Stomach (tissue), 4 donors: ENCODE measurements at regions not wholly inside any gene's neighbourhood (a gene's known extent, or its start where the extent isn't known, plus 50 kb on each side); places are given as distances from the start of the nearest gene placed in this dataset.
"Not testable (repeated sequence)": the region's sequence is repeated elsewhere in the genome, so short reads cannot be mapped to it uniquely, and the experiment has no call there.

Experiments used
- EP300 ChIP-seq: sonication (generic); formaldehyde crosslinking; IDR thresholded peaks from one replicate; pipeline ENCODE4 v1.6.1; 2017; ENCODE audit warnings: antibody characterized with exemption
- POLR2A ChIP-seq, 4 donors: fragments of 450-650 bp; IDR thresholded peaks; one replicate each; pipeline ENCODE4 v1.6.1; 2016; ENCODE audit warnings: antibody characterized with exemption in 4 of 4, control low read depth in 2 of 4, mild to moderate bottlenecking in 1 of 4, moderate library complexity in 1 of 4
- POLR2AphosphoS5 ChIP-seq, 3 donors: sonication (generic); formaldehyde crosslinking; IDR thresholded peaks; one replicate each; pipeline ENCODE4 v1.6.1; 2016; ENCODE audit warnings: antibody characterized with exemption in 3 of 3
- TF ChIP-seq, protein P1 (sequence below), 7 experiments: fragments of 450-650 bp in 4 of 7; fragments of 200-600 bp in 3 of 7; sonication (generic) in 3 of 7; IDR thresholded peaks; one replicate each; pipeline ENCODE4 v1.5.1; 2016 to 2019; ENCODE audit warnings: antibody characterized with exemption in 7 of 7, control low read depth in 2 of 7, mild to moderate bottlenecking in 1 of 7

DNA sequence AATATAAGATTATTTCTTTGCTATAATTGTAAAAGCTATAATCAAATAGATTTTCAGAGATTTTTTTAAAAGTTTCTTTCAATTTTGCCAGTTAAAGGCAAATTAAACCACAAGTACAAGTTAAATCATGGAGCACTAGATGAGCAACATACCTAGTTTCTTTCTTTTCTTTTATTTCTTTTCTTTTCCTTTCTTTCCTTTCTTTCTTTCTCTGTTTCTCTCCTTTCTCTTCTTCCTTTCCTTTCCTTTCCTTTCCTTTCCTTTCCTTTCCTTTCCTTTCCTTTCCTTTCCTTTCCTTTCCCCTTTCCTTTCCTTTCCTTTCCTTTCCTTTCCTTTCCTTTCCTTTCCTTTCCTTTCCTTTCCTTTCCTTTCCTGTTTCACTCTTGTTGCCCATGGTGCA, 62.5 kb upstream of the MOCS2 start:
- TF ChIP-seq, protein P1, sequence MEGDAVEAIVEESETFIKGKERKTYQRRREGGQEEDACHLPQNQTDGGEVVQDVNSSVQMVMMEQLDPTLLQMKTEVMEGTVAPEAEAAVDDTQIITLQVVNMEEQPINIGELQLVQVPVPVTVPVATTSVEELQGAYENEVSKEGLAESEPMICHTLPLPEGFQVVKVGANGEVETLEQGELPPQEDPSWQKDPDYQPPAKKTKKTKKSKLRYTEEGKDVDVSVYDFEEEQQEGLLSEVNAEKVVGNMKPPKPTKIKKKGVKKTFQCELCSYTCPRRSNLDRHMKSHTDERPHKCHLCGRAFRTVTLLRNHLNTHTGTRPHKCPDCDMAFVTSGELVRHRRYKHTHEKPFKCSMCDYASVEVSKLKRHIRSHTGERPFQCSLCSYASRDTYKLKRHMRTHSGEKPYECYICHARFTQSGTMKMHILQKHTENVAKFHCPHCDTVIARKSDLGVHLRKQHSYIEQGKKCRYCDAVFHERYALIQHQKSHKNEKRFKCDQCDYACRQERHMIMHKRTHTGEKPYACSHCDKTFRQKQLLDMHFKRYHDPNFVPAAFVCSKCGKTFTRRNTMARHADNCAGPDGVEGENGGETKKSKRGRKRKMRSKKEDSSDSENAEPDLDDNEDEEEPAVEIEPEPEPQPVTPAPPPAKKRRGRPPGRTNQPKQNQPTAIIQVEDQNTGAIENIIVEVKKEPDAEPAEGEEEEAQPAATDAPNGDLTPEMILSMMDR (IDR thresholded peaks at IDR 0.05): not testable (repeated sequence)
- TF ChIP-seq POLR2A (IDR thresholded peaks at IDR 0.05); POLR2AphosphoS5 (IDR thresholded peaks at IDR 0.05); EP300: not testable (repeated sequence)
